HCT116 (cell line): ENCODE measurements at regions not wholly inside any gene's neighbourhood (a gene's known extent, or its start where the extent isn't known, plus 50 kb on each side); places are given as distances from the start of the nearest gene placed in this dataset.

ENCODE experiments used
- ATAC-seq: fragments of 200-7000 bp; cut with Tn5 transposase; 2 replicates; pipeline ENCODE4 v1.9.1; 2020; ENCODE audit warnings: mild to moderate bottlenecking, moderate library complexity
- BruUV-seq: library from RNA; stranded (reverse); fragments of 400-500 nt; replicated peaks from 2 replicates; lab custom pipeline; 2021; lab: Mats Ljungman, UMichigan
- CTCF ChIA-PET: fragments of 300-600 bp; sonication (Branson Sonifier 250); formaldehyde crosslinking; loops from one replicate; lab custom pipeline; 2021; ENCODE audit warnings: antibody characterized with exemption; lab: Charles Lee
- POLR2A ChIA-PET: fragments of 300-600, 350-600 bp; sonication (Branson Sonifier 250); formaldehyde crosslinking; loops from one replicate; lab custom pipeline; 2021; ENCODE audit warnings: antibody characterized with exemption; lab: Charles Lee
- RAD21 ChIA-PET, 2 experiments: fragments of 300-600 bp; sonication (Branson Sonifier 250); formaldehyde crosslinking; loops; one replicate each; lab custom pipeline; 2023; ENCODE audit warnings: low total read pairs in 2 of 2; ENCODE audit not compliant: uncharacterized antibody in 2 of 2, unreplicated experiment in 2 of 2, low non-redundant PET in 1 of 2; lab: Charles Lee
- DNase-seq: peaks from one replicate; pipeline ENCODE4 v3.0.0-alpha.2; 2010; ENCODE audit warnings: low read depth, low spot score
- H2AFZ ChIP-seq: fragments of 200-600 bp; shearing (Covaris generic), sonication (generic); 2 replicates; pipeline ENCODE4 v1.6.1; 2017; ENCODE audit warnings: low read depth, mixed run types, mixed read lengths, antibody characterized with exemption, low read length; ENCODE audit not compliant: poor library complexity, severe bottlenecking
- H3K27ac ChIP-seq: 2 replicates; pipeline ENCODE4 v1.5.1; 2012; ENCODE audit warnings: low read depth, low read length
- H3K27me3 ChIP-seq: fragments of 200-600 bp; sonication (generic); 2 replicates; pipeline ENCODE4 v1.6.1; 2016; ENCODE audit warnings: mixed run types, low read length, mixed read lengths; ENCODE audit not compliant: insufficient read depth
- H3K36me3 ChIP-seq, 2 experiments: fragments of 200-500 bp in 1 of 2; fragments of 200-600 bp in 1 of 2; sonication (Bioruptor generic) in 1 of 2; sonication (generic) in 1 of 2; 2 replicates each; pipeline versions ENCODE4 v1.5.1 to v1.6.1; 2014 to 2016; ENCODE audit warnings: low read length in 2 of 2, inconsistent platforms in 1 of 2, mixed read lengths in 1 of 2, mixed run types in 1 of 2; ENCODE audit not compliant: insufficient read depth in 2 of 2, control insufficient read depth in 1 of 2
- H3K4me1 ChIP-seq, 2 experiments: fragments of 200-600 bp in 1 of 2; sonication (generic) in 1 of 2; 2 replicates each; pipeline versions ENCODE4 v1.5.1 to v1.6.1; 2012 to 2017; ENCODE audit warnings: low read length in 2 of 2, inconsistent platforms in 1 of 2, mild to moderate bottlenecking in 1 of 2, mixed read lengths in 1 of 2, mixed run types in 1 of 2, moderate library complexity in 1 of 2; ENCODE audit not compliant: insufficient read depth in 2 of 2, control insufficient read depth in 1 of 2
- H3K4me2 ChIP-seq: fragments of 200-600 bp; sonication (generic); 2 replicates; pipeline ENCODE4 v1.6.1; 2017; ENCODE audit warnings: mixed run types, low read length, mixed read lengths
- H3K4me3 ChIP-seq, 2 experiments: fragments of 200-600 bp in 1 of 2; sonication (generic) in 1 of 2; replicated peaks in 1 of 2; 2 replicates each; pipeline ENCODE4 v1.5.1; 2011 to 2016; ENCODE audit warnings: low read length in 2 of 2, control low read depth in 1 of 2, low read depth in 1 of 2, mild to moderate bottlenecking in 1 of 2, mixed read lengths in 1 of 2, mixed run types in 1 of 2
- H3K79me2 ChIP-seq: fragments of 200-600 bp; sonication (generic); 2 replicates; pipeline ENCODE4 v1.6.1; 2017; ENCODE audit warnings: mild to moderate bottlenecking, mixed run types, low read length, moderate library complexity, mixed read lengths; ENCODE audit not compliant: insufficient read depth
- H3K9ac ChIP-seq: fragments of 200-600 bp; sonication (generic); 2 replicates; pipeline ENCODE4 v1.6.1; 2016; ENCODE audit warnings: low read length, mixed read lengths
- H3K9me2 ChIP-seq: fragments of 200-600 bp; sonication (generic), shearing (Covaris generic); 2 replicates; pipeline ENCODE4 v1.6.1; 2017; ENCODE audit warnings: mixed run types, mild to moderate bottlenecking, moderate library complexity; ENCODE audit not compliant: insufficient read depth
- H3K9me3 ChIP-seq, 2 experiments: fragments of 200-500 bp in 1 of 2; fragments of 200-600 bp in 1 of 2; sonication (Bioruptor generic) in 1 of 2; sonication (generic) in 1 of 2; 2 replicates each; pipeline ENCODE4 v1.6.1; 2014 to 2017; ENCODE audit warnings: low read length in 2 of 2, mixed read lengths in 2 of 2, inconsistent platforms in 1 of 2, low read depth in 1 of 2, mild to moderate bottlenecking in 1 of 2, mixed run types in 1 of 2, moderate library complexity in 1 of 2; ENCODE audit not compliant: control insufficient read depth in 1 of 2, insufficient read depth in 1 of 2
- H4K20me1 ChIP-seq: fragments of 200-600 bp; sonication (generic), shearing (Covaris generic); 2 replicates; pipeline ENCODE4 v1.6.1; 2017; ENCODE audit warnings: mixed run types, mild to moderate bottlenecking, moderate library complexity; ENCODE audit not compliant: insufficient read depth
- CBX3 ChIP-seq: IDR thresholded peaks from 2 replicates; pipeline ENCODE4 v1.6.1; 2012; ENCODE audit warnings: low read depth
- EZH2 ChIP-seq: fragments of 200-600 bp; sonication (generic); IDR thresholded peaks from 2 replicates; pipeline ENCODE4 v1.6.1; 2017; ENCODE audit warnings: antibody characterized with exemption, mixed run types
- EZH2phosphoT487 ChIP-seq: fragments of 200-600 bp; IDR thresholded peaks from 2 replicates; pipeline ENCODE4 v1.6.1; 2018; ENCODE audit warnings: antibody characterized with exemption, borderline replicate concordance
- POLR2AphosphoS5 ChIP-seq: IDR thresholded peaks from 2 replicates; pipeline ENCODE4 v1.6.1; 2011; ENCODE audit warnings: mild to moderate bottlenecking, low read depth, low read length, moderate library complexity
- RAD21 ChIP-seq: IDR thresholded peaks from 2 replicates; pipeline ENCODE4 v1.6.1; 2012; ENCODE audit warnings: low read depth, mild to moderate bottlenecking
- SIN3A ChIP-seq: IDR thresholded peaks from 2 replicates; pipeline ENCODE4 v1.6.1; 2012; ENCODE audit warnings: low read depth
- SP1 ChIP-seq: IDR thresholded peaks from 2 replicates; pipeline ENCODE4 v1.6.1; 2012; ENCODE audit warnings: low read depth
- SRF ChIP-seq: IDR thresholded peaks from 2 replicates; pipeline ENCODE4 v1.6.1; 2012; ENCODE audit warnings: low read depth
- YY1 ChIP-seq: IDR thresholded peaks from 2 replicates; pipeline ENCODE4 v1.6.1; 2011; ENCODE audit warnings: low read length, low read depth, moderate library complexity, mild to moderate bottlenecking; ENCODE audit not compliant: insufficient replicate concordance; ENCODE audit errors: extremely low read depth
- ZFX ChIP-seq: fragments of 450-650 bp; IDR thresholded peaks from 2 replicates; pipeline ENCODE4 v1.6.1; 2017
- ZNF274 ChIP-seq: fragments of 200-500 bp; sonication (Bioruptor generic); IDR thresholded peaks from 2 replicates; pipeline ENCODE4 v1.6.1; 2014; ENCODE audit warnings: mild to moderate bottlenecking, low read depth, low read length, inconsistent platforms
- intact Hi-C: fragments of 100-400 bp; cut with micrococcal nuclease; formaldehyde crosslinking; loops from 2 replicates; pipeline ENCODE4 v1.10.0; 2022
- TF ChIP-seq, protein P1 (sequence below): IDR thresholded peaks from 2 replicates; pipeline ENCODE4 v1.6.1; 2012
- TF ChIP-seq, protein P2 (sequence below), 3 experiments: fragments of 200-600 bp in 1 of 3; sonication (generic) in 1 of 3; IDR thresholded peaks in 2 of 3; conservative IDR thresholded peaks in 1 of 3; 2 replicates each; pipeline ENCODE4 v1.5.1; 2012 to 2017; ENCODE audit warnings: low read depth in 2 of 3, low read length in 2 of 3, antibody characterized with exemption in 1 of 3, borderline replicate concordance in 1 of 3, control low read depth in 1 of 3, mild to moderate bottlenecking in 1 of 3, mixed read lengths in 1 of 3, mixed run types in 1 of 3, moderate library complexity in 1 of 3; ENCODE audit not compliant: insufficient read depth in 1 of 3

DNA sequence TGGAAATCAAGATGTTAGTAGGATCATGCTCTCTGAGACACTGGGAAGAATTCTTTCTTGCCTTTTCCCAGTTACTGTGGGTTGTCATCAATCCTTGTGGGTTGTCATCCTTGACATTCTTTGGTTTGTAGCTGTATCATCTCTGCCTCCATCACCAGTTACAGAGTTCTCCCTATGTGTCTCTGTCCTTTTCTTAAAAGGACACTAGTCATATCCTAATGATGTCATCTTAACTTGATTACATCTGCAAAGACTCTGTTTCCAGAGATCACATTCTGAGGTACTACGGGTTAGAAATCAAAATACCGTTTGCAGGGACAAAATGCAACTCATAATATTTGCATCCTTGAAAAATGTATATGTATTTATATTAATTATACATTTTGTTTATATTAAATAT is 500.4 kb downstream of the ZBBX start:
- H2AFZ ChIP-seq, result no peak overlapping the region
- ChIA-PET POLR2A (no interaction called here), RAD21 (no interaction called here), CTCF (no interaction called here)
- H3K36me3 ChIP-seq, result no peaks in the 10 kb centered on the region
- H3K27me3 ChIP-seq, result no peaks in the 10 kb centered on the region
- H3K27ac ChIP-seq, result no peak overlapping the region
- no peak for ATAC-seq
- BruUV-seq, result no TSS peak
- no peaks in the 10 kb centered on the region for H3K9me2 ChIP-seq
- H3K9me3 ChIP-seq, result no peaks in the 10 kb centered on the region
- no peak for DNase-seq
- H3K4me1 ChIP-seq, result no peaks in the 10 kb centered on the region
- H3K9ac ChIP-seq, result no peak overlapping the region
- H4K20me1 ChIP-seq, result no peaks in the 10 kb centered on the region
- H3K4me3 ChIP-seq, result no peak overlapping the region
- intact Hi-C loops, result no loop called here
- H3K79me2 ChIP-seq, result no peaks in the 10 kb centered on the region
- TF ChIP-seq POLR2AphosphoS5, result no peak
- TF ChIP-seq, protein P1, sequence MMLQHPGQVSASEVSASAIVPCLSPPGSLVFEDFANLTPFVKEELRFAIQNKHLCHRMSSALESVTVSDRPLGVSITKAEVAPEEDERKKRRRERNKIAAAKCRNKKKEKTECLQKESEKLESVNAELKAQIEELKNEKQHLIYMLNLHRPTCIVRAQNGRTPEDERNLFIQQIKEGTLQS, result no peak
- no peak for TF ChIP-seq EZH2
- no peak for TF ChIP-seq EZH2phosphoT487
- TF ChIP-seq ZFX, result no peak
- TF ChIP-seq, protein P2, sequence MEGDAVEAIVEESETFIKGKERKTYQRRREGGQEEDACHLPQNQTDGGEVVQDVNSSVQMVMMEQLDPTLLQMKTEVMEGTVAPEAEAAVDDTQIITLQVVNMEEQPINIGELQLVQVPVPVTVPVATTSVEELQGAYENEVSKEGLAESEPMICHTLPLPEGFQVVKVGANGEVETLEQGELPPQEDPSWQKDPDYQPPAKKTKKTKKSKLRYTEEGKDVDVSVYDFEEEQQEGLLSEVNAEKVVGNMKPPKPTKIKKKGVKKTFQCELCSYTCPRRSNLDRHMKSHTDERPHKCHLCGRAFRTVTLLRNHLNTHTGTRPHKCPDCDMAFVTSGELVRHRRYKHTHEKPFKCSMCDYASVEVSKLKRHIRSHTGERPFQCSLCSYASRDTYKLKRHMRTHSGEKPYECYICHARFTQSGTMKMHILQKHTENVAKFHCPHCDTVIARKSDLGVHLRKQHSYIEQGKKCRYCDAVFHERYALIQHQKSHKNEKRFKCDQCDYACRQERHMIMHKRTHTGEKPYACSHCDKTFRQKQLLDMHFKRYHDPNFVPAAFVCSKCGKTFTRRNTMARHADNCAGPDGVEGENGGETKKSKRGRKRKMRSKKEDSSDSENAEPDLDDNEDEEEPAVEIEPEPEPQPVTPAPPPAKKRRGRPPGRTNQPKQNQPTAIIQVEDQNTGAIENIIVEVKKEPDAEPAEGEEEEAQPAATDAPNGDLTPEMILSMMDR (IDR thresholded peaks at IDR 0.05 in 2 of 3, conservative IDR thresholded peaks at IDR 0.05 in 1 of 3; ENCODE audit: borderline replicate concordance in 1 of 3, insufficient read depth in 1 of 3, low read depth in 2 of 3, low read length in 2 of 3), result no peak
- TF ChIP-seq SRF, result no peak
- TF ChIP-seq SIN3A, result no peak
- no peak for TF ChIP-seq YY1
- no peak for TF ChIP-seq CBX3
- no peak for TF ChIP-seq SP1
- TF ChIP-seq RAD21, result no peak
- no peak for TF ChIP-seq ZNF274
- TF ChIP-seq, all 23 proteins: peak for 0
- H3K4me2 ChIP-seq, result no peak overlapping the region
